AG04449 (cell line): ENCODE measurements at regions not wholly inside any gene's neighbourhood (a gene's known extent, or its start where the extent isn't known, plus 50 kb on each side); places are given as distances from the start of the nearest gene placed in this dataset.
"Not testable (repeated sequence)": the region's sequence is repeated elsewhere in the genome, so short reads cannot be mapped to it uniquely, and the experiment has no call there.

ENCODE experiments used
- CTCF ChIA-PET: fragments of 350-600 bp; formaldehyde crosslinking; extraction: SDS; loops from one replicate; lab custom pipeline; 2021; ENCODE audit warnings: antibody characterized with exemption; lab: Yijun Ruan, JAX
- POLR2A ChIA-PET: fragments of 400-600, 350-600 bp; formaldehyde crosslinking; extraction: SDS; loops from one replicate; lab custom pipeline; 2020; ENCODE audit warnings: antibody characterized with exemption, inconsistent platforms; lab: Yijun Ruan, JAX
- DNase-seq: peaks from one replicate; pipeline ENCODE4 v3.0.0-alpha.2; 2010; ENCODE audit warnings: low read depth, low spot score
- H3K4me3 ChIP-seq: 2 replicates; pipeline ENCODE4 v1.5.1; 2011; ENCODE audit warnings: low read depth, mild to moderate bottlenecking, control low read depth, low read length
- CTCF ChIP-seq: IDR thresholded peaks from one replicate; pipeline ENCODE4 v1.5.1; 2011; ENCODE audit warnings: mild to moderate bottlenecking, moderate library complexity, low read length, control low read depth, inconsistent platforms; ENCODE audit not compliant: insufficient read depth; ENCODE audit errors: missing control alignments

GRCh38 chr6:86526238-86526637 is 411.1 kb upstream of the HTR1E start:
- ChIA-PET POLR2A (no interaction called here), CTCF (no interaction called here)

DNA sequence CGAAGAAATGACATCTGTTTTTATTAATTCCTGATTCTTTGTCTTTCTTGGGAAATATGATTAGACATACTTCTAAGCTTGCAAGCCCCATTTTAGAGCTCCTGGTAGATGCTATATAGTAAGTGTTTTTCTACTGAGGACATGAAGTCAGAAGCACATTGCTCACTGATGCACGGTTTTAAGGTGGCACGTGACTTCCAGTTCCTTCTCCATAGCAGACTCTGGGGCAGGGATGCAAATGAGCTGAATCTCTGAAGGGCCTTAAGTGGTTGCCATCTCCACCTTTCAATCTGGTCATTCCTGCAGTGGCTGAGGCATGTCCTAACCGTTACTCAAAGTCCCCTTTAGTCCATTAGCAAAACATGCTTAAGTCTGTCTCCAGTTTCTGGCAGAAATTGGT is 421.2 kb upstream of the HTR1E start:
- CTCF ChIA-PET, result no interaction called here
- TF ChIP-seq CTCF, result no peak
- DNase-seq, result no peak
- no peak overlapping the region for H3K4me3 ChIP-seq
- POLR2A ChIA-PET, result no interaction called here

More at GRCh38 chr6:86526238-86526637, 411.1 kb upstream of the HTR1E start:
- H3K4me3 ChIP-seq, result no peak overlapping the region
- TF ChIP-seq CTCF, result no peak
- DNase-seq, result no peak

- no peak for DNase-seq
- POLR2A ChIA-PET, result no interaction called here
- CTCF ChIA-PET, result no interaction called here
- TF ChIP-seq CTCF, result no peak
- H3K4me3 ChIP-seq, result no peak overlapping the region
Measured at GRCh38 chr6:86511962-86512361, 425.4 kb upstream of the HTR1E start.

DNA sequence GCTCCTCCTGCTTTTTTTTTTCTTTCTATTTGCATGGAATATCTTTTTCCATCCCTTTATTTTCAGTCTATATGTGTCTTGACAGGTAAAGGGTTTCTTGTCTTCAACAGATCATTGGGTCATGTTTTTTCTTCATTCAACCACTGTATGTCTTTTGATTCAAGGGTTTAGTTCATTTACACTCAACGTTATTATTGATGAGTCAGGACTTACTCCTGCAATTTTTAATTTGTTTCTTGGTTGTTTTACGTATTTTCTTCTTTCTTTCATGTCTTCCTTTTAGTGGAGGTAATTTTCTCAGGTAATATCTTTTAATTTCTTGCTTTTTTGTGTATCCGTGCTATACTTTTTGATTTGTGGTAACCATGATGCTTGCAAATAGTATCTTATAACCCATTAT is 429.1 kb upstream of the HTR1E start:
- H3K4me3 ChIP-seq, result no peak overlapping the region
- no peak for DNase-seq
- POLR2A ChIA-PET, result no interaction called here
- no peak for TF ChIP-seq CTCF
- CTCF ChIA-PET, result no interaction called here

DNA sequence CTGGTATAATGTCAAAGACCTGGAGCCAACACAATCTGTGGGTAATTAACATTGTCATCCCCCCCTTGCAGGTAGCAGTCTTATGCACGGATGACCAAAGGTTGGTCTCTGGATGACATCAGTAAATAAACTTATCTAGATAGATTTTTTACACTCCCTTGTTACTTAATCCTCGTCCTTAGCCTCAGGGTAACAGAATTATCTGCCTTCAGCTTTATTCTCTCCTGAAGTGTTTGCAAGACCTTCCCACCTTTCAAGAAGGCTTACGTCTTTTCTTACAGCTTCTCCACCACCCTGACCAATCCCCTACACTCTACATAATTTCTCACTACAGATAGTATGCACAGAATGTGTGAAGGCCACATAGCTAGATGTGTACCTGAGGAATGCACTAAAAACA is 434.8 kb upstream of the HTR1E start:
- H3K4me3 ChIP-seq, result no peak overlapping the region
- no peak for DNase-seq
- ChIA-PET POLR2A (no interaction called here), CTCF (no interaction called here)
- no peak for TF ChIP-seq CTCF

GRCh38 chr6:86500035-86500434 is 437.3 kb upstream of the HTR1E start:
- POLR2A ChIA-PET, result no interaction called here
- no peak for DNase-seq
- no peak for TF ChIP-seq CTCF
- no peak overlapping the region for H3K4me3 ChIP-seq
- CTCF ChIA-PET, result no interaction called here

DNA sequence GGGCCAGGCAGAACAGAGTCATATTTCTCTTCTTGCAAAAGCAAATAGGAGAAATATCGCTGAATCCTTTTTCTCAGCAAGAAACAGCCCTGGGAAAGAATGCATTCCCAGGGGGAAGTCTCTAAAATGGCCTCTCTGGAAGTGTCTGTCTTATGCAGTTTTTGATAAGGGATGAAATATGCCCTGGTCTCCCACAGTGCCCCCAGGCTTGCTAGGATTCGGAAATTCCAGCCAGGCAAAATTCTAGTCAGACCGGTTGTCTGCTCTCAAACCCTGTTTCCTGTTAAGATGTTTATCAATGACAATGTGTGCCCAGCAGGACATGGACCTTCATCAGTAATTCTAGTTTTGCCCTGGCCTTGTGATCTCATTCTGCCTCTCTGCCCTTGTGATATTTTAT is 448.3 kb upstream of the HTR1E start:
- DNase-seq, CTCF ChIA-PET, POLR2A ChIA-PET, H3K4me3 ChIP-seq: not testable (repeated sequence)
